Limb (tissue), 2 donors: ENCODE measurements at regions not wholly inside any gene's neighbourhood (a gene's known extent, or its start where the extent isn't known, plus 50 kb on each side); places are given as distances from the start of the nearest gene placed in this dataset.

Experiments used
- DNase-seq, 2 donors: peaks; one replicate each; pipeline ENCODE4 v3.0.0-alpha.2; 2016; ENCODE audit errors: extremely low spot score in 2 of 2

DNA sequence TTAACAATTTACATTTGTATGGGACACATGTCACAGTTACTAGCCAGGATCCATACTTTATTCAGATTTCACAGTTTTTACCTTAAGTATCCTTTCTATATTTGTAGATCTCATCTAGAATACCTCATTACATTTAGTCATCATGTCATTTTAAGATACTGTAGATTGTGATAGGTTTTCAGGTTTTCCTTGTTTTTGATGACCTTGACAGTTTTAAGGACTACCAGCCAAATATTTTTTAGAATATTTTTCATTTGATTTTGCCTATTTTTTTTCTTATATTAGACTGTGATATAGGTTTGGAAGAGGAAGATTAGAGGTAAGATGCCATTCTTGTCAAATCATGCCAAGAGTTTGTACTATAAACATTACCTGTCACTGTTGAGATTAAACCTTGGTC, 460.3 kb downstream of the ANKRD7 start:
- DNase-seq, result no peak

DNA sequence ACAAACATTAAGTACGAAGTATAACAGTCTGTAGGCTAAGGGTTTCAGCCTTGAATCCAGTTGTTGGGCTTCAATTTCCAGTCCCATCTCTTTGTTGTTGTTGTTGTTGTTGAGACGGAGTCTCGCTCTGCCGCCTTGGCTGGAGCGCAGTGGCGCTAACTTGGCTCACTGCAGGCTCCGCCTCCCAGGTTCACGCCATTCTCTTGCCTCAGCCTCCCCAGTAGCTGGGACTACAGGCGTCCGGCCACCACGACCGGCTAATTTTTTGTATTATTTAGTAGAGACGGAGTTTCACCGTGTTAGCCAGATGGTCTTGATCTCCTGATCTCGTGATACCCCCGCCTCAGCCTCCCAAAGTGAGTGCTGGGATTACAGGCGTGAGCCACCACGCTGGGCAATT, 464.9 kb downstream of the ANKRD7 start:
- DNase-seq, result no peak

- DNase-seq, result no peak
Observed at GRCh38 chr7:118696879-118697278, 472.4 kb downstream of the ANKRD7 start.

- no peak for DNase-seq
Observed at GRCh38 chr7:118699222-118699621, 474.7 kb downstream of the ANKRD7 start.

- peak in 1 of 2 donors; percentile 15 for DNase-seq
Observed at GRCh38 chr7:118708741-118709140, 484.2 kb downstream of the ANKRD7 start.

DNA sequence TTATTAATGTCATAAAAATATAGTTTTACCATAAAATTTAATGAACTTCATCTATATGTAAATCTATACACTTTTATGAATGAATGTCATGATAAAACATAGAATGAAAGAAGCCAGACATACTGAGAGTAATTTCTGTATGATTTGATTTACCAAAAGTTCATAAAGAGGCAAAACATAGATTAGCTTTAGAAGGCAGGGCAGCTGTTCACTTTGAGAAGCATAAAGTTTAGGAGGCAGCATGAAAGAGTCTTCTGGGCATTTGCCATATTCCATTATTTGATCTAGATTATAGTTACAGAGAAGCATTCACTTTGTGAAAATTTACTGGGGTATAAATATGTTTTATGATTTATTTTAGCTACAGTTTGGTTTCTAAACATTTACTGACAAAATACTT, 487.2 kb downstream of the ANKRD7 start:
- DNase-seq, result peak in 1 of 2 donors; percentile 5

- no peak for DNase-seq
Observed at GRCh38 chr7:118713039-118713438, 488.5 kb downstream of the ANKRD7 start.

DNA sequence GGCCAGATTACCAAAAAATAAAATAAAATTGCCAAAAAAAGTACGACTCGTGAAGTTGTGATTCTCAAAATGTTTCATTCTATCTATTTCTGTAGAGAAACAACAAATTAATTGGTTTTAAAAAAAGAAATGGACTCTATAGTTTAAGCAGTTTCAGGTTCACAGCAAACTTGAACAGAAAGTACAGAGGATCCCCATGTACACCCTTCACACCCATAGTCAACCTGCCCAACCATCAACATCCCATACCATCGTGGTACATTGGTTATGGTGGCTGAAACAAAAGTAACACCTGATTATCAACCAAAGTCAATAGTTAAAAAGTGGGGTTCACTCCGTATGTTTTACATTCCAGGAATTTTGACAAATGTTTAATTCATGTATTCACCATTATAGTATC, 496.1 kb downstream of the ANKRD7 start:
- no peak for DNase-seq

GRCh38 chr7:118731854-118732253, 507.4 kb downstream of the ANKRD7 start:
- no peak for DNase-seq

DNA sequence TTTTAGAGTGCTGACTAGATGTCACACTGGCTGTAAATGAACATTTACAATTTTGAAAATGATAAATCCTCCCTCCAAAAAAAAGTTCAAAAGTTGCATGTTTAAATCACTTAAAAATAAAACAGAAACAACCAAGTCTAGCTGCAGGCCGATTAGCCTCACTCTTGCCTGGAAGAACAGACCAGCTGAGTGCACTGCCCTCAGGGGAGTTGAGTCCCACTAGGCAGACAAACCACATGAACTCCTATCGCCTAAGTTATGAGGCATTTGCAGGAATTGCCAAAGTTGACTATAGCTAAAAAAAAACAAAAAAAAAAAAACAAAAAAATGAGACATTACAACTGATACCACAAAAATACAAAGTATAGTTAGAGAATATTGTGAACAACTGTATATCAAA, 510.0 kb downstream of the ANKRD7 start:
- no peak for DNase-seq

DNA sequence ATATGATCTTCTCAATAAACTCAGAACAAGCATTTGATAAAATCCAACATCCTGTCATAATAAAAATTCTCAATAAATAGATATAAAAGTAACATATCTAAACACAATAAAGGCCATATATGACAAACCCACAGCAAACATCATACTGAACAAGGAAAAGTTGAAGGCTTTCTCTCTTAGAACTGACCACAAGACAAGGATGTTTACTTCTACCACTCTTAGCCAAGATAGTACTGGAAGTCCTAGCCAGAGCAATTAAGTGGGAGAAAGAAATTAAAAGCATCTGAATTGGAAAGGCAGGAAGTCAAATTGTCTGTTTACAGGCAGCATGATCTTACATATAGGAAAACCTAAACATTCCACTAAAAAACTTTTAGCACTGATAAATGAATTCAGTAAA, 510.9 kb downstream of the ANKRD7 start:
- DNase-seq, result no peak

DNA sequence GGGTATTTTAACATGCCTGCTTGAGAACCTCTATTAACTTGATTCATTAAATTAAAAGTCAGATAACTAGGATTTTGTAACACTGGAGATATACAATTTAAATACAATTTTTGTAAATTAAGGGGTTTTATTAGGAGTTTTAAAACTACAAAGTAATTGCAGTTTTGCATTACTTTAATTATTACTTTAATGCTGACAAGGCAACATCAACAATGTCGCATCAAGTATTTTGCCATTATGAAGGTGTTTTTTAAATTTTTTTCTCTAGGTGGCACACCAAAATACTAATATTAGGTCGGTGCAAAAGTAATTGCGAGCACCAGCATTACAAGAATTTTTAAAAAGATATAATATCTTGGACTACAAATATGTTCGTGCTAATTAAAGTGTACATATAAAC, 513.4 kb downstream of the ANKRD7 start:
- DNase-seq, result no peak

GRCh38 chr7:118745927-118746326, 521.4 kb downstream of the ANKRD7 start:
- DNase-seq, result no peak

DNA sequence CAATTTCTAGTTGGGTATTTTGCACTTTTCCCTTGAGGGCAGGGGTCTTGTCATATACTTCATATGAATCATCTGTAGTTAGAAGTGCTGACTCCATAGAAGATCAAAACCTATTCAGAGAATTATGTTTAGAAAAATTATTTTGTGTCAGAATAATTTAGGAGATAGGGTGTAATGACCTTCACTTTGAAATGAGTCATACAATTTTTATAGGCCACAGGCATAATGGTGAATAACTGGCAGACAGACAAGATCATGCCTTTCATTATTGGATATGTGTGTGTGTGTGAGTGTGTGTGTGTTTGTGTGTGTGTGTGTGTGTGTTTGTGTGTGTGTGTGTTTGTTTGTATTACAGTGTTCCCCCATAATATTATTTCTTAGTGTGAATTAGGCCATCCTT, 523.0 kb downstream of the ANKRD7 start:
- no peak for DNase-seq

DNA sequence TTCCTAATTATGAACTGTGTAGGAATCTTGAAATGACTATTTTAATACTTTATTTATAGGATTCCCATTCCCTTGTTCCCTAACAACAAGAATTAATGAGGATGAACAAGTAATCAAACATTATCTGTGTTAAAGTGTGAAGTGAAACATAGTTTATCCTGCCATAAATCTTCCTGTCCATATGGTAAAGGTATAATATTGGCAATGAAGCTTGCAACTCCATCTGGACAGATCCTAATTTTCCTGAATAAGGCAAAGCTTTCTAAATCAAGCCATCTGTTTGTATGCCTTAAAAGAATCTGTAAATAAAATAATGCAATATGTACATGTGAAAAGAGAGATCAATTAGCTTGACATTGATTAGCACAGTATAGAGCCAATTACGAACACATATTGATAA, 529.0 kb downstream of the ANKRD7 start:
- no peak for DNase-seq

GRCh38 chr7:118754608-118755007, 530.1 kb downstream of the ANKRD7 start:
- DNase-seq, result no peak

GRCh38 chr7:118755067-118755625, 530.6 kb downstream of the ANKRD7 start:
- DNase-seq, result peak in 1 of 2 donors; percentile 7

DNA sequence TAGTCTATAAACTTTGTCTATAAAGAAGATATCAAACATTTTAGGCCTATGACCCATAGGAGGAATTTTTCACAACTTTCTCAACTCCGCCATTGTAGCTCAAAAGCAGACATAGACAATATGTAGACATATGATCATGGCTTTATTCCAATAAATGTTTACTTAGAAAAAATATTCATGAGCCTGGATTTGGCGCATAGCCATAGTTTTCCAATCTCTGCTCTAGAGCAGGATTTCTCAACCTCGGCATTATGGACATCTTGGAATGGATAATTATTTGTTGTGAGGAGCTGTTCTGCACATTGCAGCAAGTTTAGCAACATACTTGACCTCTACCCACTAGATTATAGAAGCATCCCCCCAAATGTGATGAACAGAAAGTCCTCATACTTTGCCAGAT, 532.6 kb downstream of the ANKRD7 start:
- DNase-seq, result no peak

- no peak for DNase-seq
Observed at GRCh38 chr7:118758582-118758981, 534.1 kb downstream of the ANKRD7 start.

- peak in 1 of 2 donors; percentile 11 for DNase-seq
Observed at GRCh38 chr7:118759921-118760320, 535.4 kb downstream of the ANKRD7 start.

DNA sequence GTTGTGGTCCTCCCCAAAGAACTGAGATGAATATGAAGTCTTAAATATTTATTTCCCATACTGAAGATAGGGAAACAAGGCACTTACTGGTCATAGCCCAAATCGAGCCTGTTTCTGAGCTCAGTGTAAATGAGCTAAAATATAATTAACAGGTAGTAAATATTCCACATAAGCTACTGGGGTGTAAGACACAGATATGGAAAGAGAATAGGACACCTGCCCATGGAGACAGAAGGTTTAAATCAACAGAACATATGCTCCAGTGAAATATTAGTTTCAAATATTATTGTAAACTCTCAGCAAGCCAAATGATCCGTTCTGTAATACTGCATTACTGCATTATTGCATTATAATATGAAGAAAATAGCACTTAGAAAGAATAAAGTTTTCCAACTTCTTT, 537.9 kb downstream of the ANKRD7 start:
- DNase-seq, result no peak

- DNase-seq, result no peak
Observed at GRCh38 chr7:118764221-118764620, 539.7 kb downstream of the ANKRD7 start.

GRCh38 chr7:118771672-118772071, 547.2 kb downstream of the ANKRD7 start:
- DNase-seq, result no peak

GRCh38 chr7:118777308-118777707, 552.8 kb downstream of the ANKRD7 start:
- DNase-seq, result no peak
